Stomach (tissue), 8 donors: ENCODE measurements at regions not wholly inside any gene's neighbourhood (a gene's known extent, or its start where the extent isn't known, plus 50 kb on each side); places are given as distances from the start of the nearest gene placed in this dataset.

Experiments used
- DNase-seq, 2 donors: peaks; one replicate each; pipeline versions ENCODE4 v3.0.0 to v3.0.0-alpha.2; 2013 to 2019
- H3K27ac ChIP-seq, 5 donors: fragments of 200-600 bp in 4 of 5; sonication (generic) in 4 of 5; one replicate each; pipeline ENCODE4 v1.5.1; 2013 to 2019; ENCODE audit warnings: mild to moderate bottlenecking in 1 of 5, moderate library complexity in 1 of 5
- H3K27me3 ChIP-seq, 3 donors: fragments of 200-600 bp; sonication (generic); one replicate each; pipeline ENCODE4 v1.5.1; 2017 to 2019; ENCODE audit warnings: mixed run types in 1 of 3
- H3K36me3 ChIP-seq, 4 donors: fragments of 200-600 bp; sonication (generic); 1 replicate in 3 of 4; 2 replicates in 1 of 4; pipeline ENCODE4 v1.5.1; 2016 to 2019
- H3K4me1 ChIP-seq, 4 donors: fragments of 200-600 bp; sonication (generic); one replicate each; pipeline ENCODE4 v1.5.1; 2016 to 2019
- H3K4me3 ChIP-seq, 4 donors: fragments of 200-600 bp; sonication (generic) in 3 of 4; one replicate each; pipeline ENCODE4 v1.5.1; 2016 to 2019; ENCODE audit warnings: mild to moderate bottlenecking in 1 of 4
- H3K9me3 ChIP-seq, 4 donors: fragments of 200-600 bp; sonication (generic); one replicate each; pipeline ENCODE4 v1.5.1; 2016 to 2019
- EP300 ChIP-seq: sonication (generic); formaldehyde crosslinking; IDR thresholded peaks from one replicate; pipeline ENCODE4 v1.6.1; 2017; ENCODE audit warnings: antibody characterized with exemption
- POLR2A ChIP-seq, 4 donors: fragments of 450-650 bp; IDR thresholded peaks; one replicate each; pipeline ENCODE4 v1.6.1; 2016; ENCODE audit warnings: antibody characterized with exemption in 4 of 4, control low read depth in 2 of 4, mild to moderate bottlenecking in 1 of 4, moderate library complexity in 1 of 4
- POLR2AphosphoS5 ChIP-seq, 3 donors: sonication (generic); formaldehyde crosslinking; IDR thresholded peaks; one replicate each; pipeline ENCODE4 v1.6.1; 2016; ENCODE audit warnings: antibody characterized with exemption in 3 of 3
- WGBS, 5 donors: extraction: QIAGEN DNeasy Blood & Tissue Kit in 3 of 5; methylation state at CpG; one replicate each; pipeline versions ENCODE4 v1.1.5 to v1.1.7; 2013 to 2018; 5-methylcytosine and 5-hydroxymethylcytosine counted together
- intact Hi-C: fragments of 100-400 bp; cut with DNase I; formaldehyde crosslinking; loops from one replicate; pipeline ENCODE4 v1.15.1; 2023; ENCODE audit warnings: low total_unique reads
- TF ChIP-seq, protein P1 (sequence below), 7 experiments: fragments of 450-650 bp in 4 of 7; fragments of 200-600 bp in 3 of 7; sonication (generic) in 3 of 7; IDR thresholded peaks; one replicate each; pipeline ENCODE4 v1.5.1; 2016 to 2019; ENCODE audit warnings: antibody characterized with exemption in 7 of 7, control low read depth in 2 of 7, mild to moderate bottlenecking in 1 of 7
- donor health status: healthy with polysubstance abuse.
- donor health status: Bipolar disorder and iron deficiency.
- donor health status: healthy.

DNA sequence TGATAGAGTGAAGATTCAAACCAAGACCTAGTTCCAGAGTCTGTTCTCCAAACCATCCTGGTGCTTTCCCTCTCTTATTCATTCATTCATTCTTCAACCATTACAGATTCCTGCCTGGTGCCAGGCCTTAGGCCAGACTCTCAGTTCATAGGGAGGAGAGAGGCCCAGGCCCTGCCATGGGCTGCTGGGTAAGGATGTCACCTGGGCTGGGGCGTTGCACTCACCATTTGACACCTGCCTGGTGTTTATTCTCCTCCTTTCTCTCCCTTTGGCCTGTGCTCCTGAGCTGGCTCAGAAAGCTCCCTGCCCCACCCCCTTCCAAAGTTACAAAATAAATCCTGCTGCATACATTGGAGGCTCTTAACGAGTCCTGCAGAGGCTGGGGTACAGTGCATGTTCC, 549.8 kb downstream of the MATN1 start:
- H3K27me3 ChIP-seq = no peaks in the 10 kb centered on the region
- no peaks in the 10 kb centered on the region for H3K4me1 ChIP-seq
- no peak for TF ChIP-seq POLR2A (IDR thresholded peaks at IDR 0.05)
- TF ChIP-seq POLR2AphosphoS5 (IDR thresholded peaks at IDR 0.05) = no peak
- TF ChIP-seq, protein P1, sequence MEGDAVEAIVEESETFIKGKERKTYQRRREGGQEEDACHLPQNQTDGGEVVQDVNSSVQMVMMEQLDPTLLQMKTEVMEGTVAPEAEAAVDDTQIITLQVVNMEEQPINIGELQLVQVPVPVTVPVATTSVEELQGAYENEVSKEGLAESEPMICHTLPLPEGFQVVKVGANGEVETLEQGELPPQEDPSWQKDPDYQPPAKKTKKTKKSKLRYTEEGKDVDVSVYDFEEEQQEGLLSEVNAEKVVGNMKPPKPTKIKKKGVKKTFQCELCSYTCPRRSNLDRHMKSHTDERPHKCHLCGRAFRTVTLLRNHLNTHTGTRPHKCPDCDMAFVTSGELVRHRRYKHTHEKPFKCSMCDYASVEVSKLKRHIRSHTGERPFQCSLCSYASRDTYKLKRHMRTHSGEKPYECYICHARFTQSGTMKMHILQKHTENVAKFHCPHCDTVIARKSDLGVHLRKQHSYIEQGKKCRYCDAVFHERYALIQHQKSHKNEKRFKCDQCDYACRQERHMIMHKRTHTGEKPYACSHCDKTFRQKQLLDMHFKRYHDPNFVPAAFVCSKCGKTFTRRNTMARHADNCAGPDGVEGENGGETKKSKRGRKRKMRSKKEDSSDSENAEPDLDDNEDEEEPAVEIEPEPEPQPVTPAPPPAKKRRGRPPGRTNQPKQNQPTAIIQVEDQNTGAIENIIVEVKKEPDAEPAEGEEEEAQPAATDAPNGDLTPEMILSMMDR (IDR thresholded peaks at IDR 0.05) = no peak
- no peak for TF ChIP-seq EP300
- no peak overlapping the region for H3K4me3 ChIP-seq
- H3K27ac ChIP-seq = no peak overlapping the region
- peaks cover 0 to 4% (median 3%) of the 10 kb centered on the region in 4 donors for H3K9me3 ChIP-seq
- H3K36me3 ChIP-seq = no peaks in the 10 kb centered on the region
- WGBS, 5 donors = 15 to 38% (median 20%) methylated on average over 2 of the region's 2 CpGs
- peak in 1 of 2 donors; percentile 9 for DNase-seq
- intact Hi-C loops = no loop called here

DNA sequence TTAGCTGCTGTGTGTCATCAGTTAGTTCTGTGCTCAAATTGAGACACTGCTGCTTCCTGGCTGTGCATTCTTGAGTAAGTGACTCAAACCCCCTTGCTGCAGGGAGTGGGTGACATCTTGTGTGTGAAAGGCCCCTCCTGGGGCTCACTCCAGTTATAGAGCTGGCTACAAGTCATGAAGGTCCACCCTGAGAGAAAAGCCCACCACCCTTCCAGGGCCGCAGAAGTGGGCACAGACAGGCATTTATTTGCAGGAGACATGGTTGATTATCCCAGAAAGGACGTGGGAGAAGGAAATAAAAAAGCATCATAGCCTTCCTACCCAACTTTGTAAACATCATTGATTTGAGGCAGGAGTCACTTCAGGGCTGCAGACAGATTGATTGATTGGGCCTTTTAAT, 550.6 kb downstream of the MATN1 start:
- no peaks in the 10 kb centered on the region for H3K36me3 ChIP-seq
- H3K27me3 ChIP-seq = no peaks in the 10 kb centered on the region
- no peaks in the 10 kb centered on the region for H3K4me1 ChIP-seq
- no peaks in the 10 kb centered on the region for H3K9me3 ChIP-seq
- DNase-seq = no peak
- WGBS, 5 donors = 63 to 78% (median 68%) methylated on average over 2 of the region's 2 CpGs
- no peak overlapping the region for H3K4me3 ChIP-seq
- intact Hi-C loops = no loop called here
- TF ChIP-seq POLR2A (IDR thresholded peaks at IDR 0.05) = no peak
- no peak for TF ChIP-seq EP300
- TF ChIP-seq, protein P1 (IDR thresholded peaks at IDR 0.05) = no peak
- no peak for TF ChIP-seq POLR2AphosphoS5 (IDR thresholded peaks at IDR 0.05)
- no peak overlapping the region for H3K27ac ChIP-seq

DNA sequence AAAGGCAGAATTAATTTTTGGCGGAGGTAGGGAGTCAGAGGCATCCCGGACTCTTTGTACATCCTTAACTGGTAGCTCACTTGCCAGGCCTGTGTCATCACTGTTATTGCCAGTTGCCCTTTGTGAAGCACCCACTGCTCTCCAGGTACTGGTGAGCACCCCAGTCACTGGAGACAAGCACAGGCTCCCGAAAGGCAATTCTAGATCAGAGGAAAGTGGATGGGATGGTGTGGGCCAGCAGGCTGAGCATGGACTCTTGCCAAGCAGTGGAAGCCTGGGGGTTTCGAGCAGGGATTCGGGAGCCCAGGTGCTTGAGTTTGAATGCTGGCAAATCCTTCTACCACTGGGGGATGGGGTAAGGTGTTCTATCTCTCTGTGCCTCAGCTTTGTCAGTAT, 551.1 kb downstream of the MATN1 start:
- no peaks in the 10 kb centered on the region for H3K27me3 ChIP-seq
- WGBS, 5 donors = 83 to 90% (median 86%) methylated on average over 5 of the region's 5 CpGs
- no peaks in the 10 kb centered on the region for H3K4me1 ChIP-seq
- no peak overlapping the region for H3K27ac ChIP-seq
- H3K36me3 ChIP-seq = no peaks in the 10 kb centered on the region
- TF ChIP-seq POLR2AphosphoS5 (IDR thresholded peaks at IDR 0.05) = no peak
- TF ChIP-seq, protein P1 (IDR thresholded peaks at IDR 0.05) = no peak
- TF ChIP-seq EP300 = no peak
- TF ChIP-seq POLR2A (IDR thresholded peaks at IDR 0.05) = no peak
- intact Hi-C loops = no loop called here
- H3K9me3 ChIP-seq = no peaks in the 10 kb centered on the region
- peak in 1 of 2 donors; percentile 13 for DNase-seq
- no peak overlapping the region for H3K4me3 ChIP-seq

- Histone ChIP-seq H3K36me3 (no peaks in the 10 kb centered on the region), H3K4me1 (no peaks in the 10 kb centered on the region), H3K27ac (no peak overlapping the region), H3K27me3 (no peaks in the 10 kb centered on the region), H3K9me3 (no peaks in the 10 kb centered on the region), H3K4me3 (no peak overlapping the region)
- peak in 1 of 2 donors; percentile 7 for DNase-seq
- TF ChIP-seq EP300 = no peak
- no peak for TF ChIP-seq POLR2A (IDR thresholded peaks at IDR 0.05)
- TF ChIP-seq, protein P1 (IDR thresholded peaks at IDR 0.05) = no peak
- no peak for TF ChIP-seq POLR2AphosphoS5 (IDR thresholded peaks at IDR 0.05)
- intact Hi-C loops = no loop called here
- 67 to 86% (median 83%) methylated on average over 9 of the region's 9 CpGs for WGBS, 5 donors
Observed at GRCh38 chr1:30171537-30172298, 551.7 kb downstream of the MATN1 start.
